ENCODE measurements at regions not wholly inside any gene's neighbourhood (a gene's known extent, or its start where the extent isn't known, plus 50 kb on each side); places are given as distances from the start of the nearest gene placed in this dataset.
"Not testable (repeated sequence)": the region's sequence is repeated elsewhere in the genome, so short reads cannot be mapped to it uniquely, and the experiment has no call there.

- not testable (repeated sequence) for H3K27ac ChIP-seq (ENCODE audit: low read length); H3K9me3 ChIP-seq (ENCODE audit: control insufficient read depth in 2 of 2, low read length in 2 of 2); H3K27me3 ChIP-seq (ENCODE audit: control insufficient read depth in 1 of 2, insufficient read depth in 2 of 2, low read length in 2 of 2); H3K36me3 ChIP-seq (ENCODE audit: control insufficient read depth in 2 of 2, insufficient read depth in 2 of 2, low read length in 2 of 2); H3K4me1 ChIP-seq (ENCODE audit: control insufficient read depth, insufficient read depth, low read length); H3K4me3 ChIP-seq (ENCODE audit: low read length in 2 of 2); H3K9ac ChIP-seq (ENCODE audit: low read length in 2 of 2)
These were observed 101.0 kb upstream of the PTPN20 start for GRCh38 chr10:46810222-46810621.

GRCh38 chr10:46816126-46816525 is 95.1 kb upstream of the PTPN20 start:
- H3K27ac ChIP-seq (ENCODE audit: low read length); H3K9ac ChIP-seq (ENCODE audit: low read length in 2 of 2); H3K4me3 ChIP-seq (ENCODE audit: low read length in 2 of 2); H3K9me3 ChIP-seq (ENCODE audit: control insufficient read depth in 2 of 2, low read length in 2 of 2); H3K4me1 ChIP-seq (ENCODE audit: control insufficient read depth, insufficient read depth, low read length); H3K36me3 ChIP-seq (ENCODE audit: control insufficient read depth in 2 of 2, insufficient read depth in 2 of 2, low read length in 2 of 2); H3K27me3 ChIP-seq (ENCODE audit: control insufficient read depth in 1 of 2, insufficient read depth in 2 of 2, low read length in 2 of 2): not testable (repeated sequence)

- not testable (repeated sequence) for H3K9me3 ChIP-seq (ENCODE audit: control insufficient read depth in 2 of 2, low read length in 2 of 2); H3K36me3 ChIP-seq (ENCODE audit: control insufficient read depth in 2 of 2, insufficient read depth in 2 of 2, low read length in 2 of 2); H3K9ac ChIP-seq (ENCODE audit: low read length in 2 of 2); H3K4me3 ChIP-seq (ENCODE audit: low read length in 2 of 2); H3K27ac ChIP-seq (ENCODE audit: low read length); H3K27me3 ChIP-seq (ENCODE audit: control insufficient read depth in 1 of 2, insufficient read depth in 2 of 2, low read length in 2 of 2); H3K4me1 ChIP-seq (ENCODE audit: control insufficient read depth, insufficient read depth, low read length)
These were observed 70.7 kb upstream of the PTPN20 start for GRCh38 chr10:46840393-46841050.

DNA sequence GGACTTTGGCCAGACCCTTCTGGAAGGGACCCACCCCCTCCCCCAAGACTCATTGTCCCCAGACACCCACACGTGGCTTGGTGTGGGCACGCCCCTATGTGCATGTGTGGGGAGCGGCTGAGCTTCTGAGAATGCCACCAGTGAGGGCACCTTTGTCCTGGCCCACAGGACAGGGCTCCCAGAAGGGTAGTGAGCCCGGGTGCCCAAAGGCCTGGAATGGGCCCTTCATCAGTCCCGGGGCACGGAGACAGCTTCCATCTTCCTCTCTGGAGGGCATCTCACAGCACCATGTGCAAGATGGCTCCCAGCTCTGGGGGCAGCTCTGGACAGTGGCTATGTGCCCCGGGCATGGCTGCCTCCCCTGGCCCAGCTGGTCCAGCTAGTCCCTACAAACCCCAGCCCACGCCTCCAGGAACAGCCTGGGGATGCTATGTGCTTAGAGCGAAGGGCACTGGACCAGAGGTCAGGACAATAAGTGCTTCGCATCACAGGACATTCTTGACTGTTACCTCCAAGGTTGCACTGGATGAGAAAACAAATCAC is 70.1 kb upstream of the PTPN20 start:
- H3K9me3 ChIP-seq (ENCODE audit: control insufficient read depth in 2 of 2, low read length in 2 of 2); H3K27me3 ChIP-seq (ENCODE audit: control insufficient read depth in 1 of 2, insufficient read depth in 2 of 2, low read length in 2 of 2); H3K9ac ChIP-seq (ENCODE audit: low read length in 2 of 2); H3K4me1 ChIP-seq (ENCODE audit: control insufficient read depth, insufficient read depth, low read length); H3K27ac ChIP-seq (ENCODE audit: low read length); H3K4me3 ChIP-seq (ENCODE audit: low read length in 2 of 2); H3K36me3 ChIP-seq (ENCODE audit: control insufficient read depth in 2 of 2, insufficient read depth in 2 of 2, low read length in 2 of 2): not testable (repeated sequence)

DNA sequence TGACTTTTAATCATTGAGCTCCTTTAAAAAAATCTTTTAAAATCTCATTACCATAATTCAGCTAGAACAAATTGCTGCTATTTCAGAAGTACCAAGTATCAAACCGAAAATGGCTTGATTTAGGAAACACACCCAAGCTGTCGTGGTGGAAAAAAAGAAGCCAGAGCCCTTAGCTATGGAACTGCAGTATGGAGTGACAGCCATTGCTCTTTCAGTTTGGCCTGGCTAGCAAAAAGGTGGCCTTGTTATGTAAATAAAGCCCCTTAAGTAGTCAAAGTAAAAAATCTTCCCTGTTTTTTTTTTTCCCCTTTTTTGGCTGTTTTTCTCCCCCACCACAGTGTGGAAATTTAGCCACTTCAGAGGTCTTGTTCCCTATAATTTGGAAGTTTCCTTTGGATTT is 66.0 kb upstream of the PTPN20 start:
- H3K9ac ChIP-seq (ENCODE audit: low read length in 2 of 2); H3K27me3 ChIP-seq (ENCODE audit: control insufficient read depth in 1 of 2, insufficient read depth in 2 of 2, low read length in 2 of 2); H3K27ac ChIP-seq (ENCODE audit: low read length); H3K9me3 ChIP-seq (ENCODE audit: control insufficient read depth in 2 of 2, low read length in 2 of 2); H3K4me1 ChIP-seq (ENCODE audit: control insufficient read depth, insufficient read depth, low read length); H3K36me3 ChIP-seq (ENCODE audit: control insufficient read depth in 2 of 2, insufficient read depth in 2 of 2, low read length in 2 of 2); H3K4me3 ChIP-seq (ENCODE audit: low read length in 2 of 2): not testable (repeated sequence)

- not testable (repeated sequence) for H3K27me3 ChIP-seq (ENCODE audit: control insufficient read depth in 1 of 2, insufficient read depth in 2 of 2, low read length in 2 of 2); H3K4me1 ChIP-seq (ENCODE audit: control insufficient read depth, insufficient read depth, low read length); H3K9ac ChIP-seq (ENCODE audit: low read length in 2 of 2); H3K4me3 ChIP-seq (ENCODE audit: low read length in 2 of 2); H3K27ac ChIP-seq (ENCODE audit: low read length); H3K36me3 ChIP-seq (ENCODE audit: control insufficient read depth in 2 of 2, insufficient read depth in 2 of 2, low read length in 2 of 2); H3K9me3 ChIP-seq (ENCODE audit: control insufficient read depth in 2 of 2, low read length in 2 of 2)
These were observed 65.6 kb upstream of the PTPN20 start for GRCh38 chr10:46845640-46846039.

- not testable (repeated sequence) for H3K4me1 ChIP-seq (ENCODE audit: control insufficient read depth, insufficient read depth, low read length); H3K4me3 ChIP-seq (ENCODE audit: low read length in 2 of 2); H3K9me3 ChIP-seq (ENCODE audit: control insufficient read depth in 2 of 2, low read length in 2 of 2); H3K27me3 ChIP-seq (ENCODE audit: control insufficient read depth in 1 of 2, insufficient read depth in 2 of 2, low read length in 2 of 2); H3K36me3 ChIP-seq (ENCODE audit: control insufficient read depth in 2 of 2, insufficient read depth in 2 of 2, low read length in 2 of 2); H3K27ac ChIP-seq (ENCODE audit: low read length); H3K9ac ChIP-seq (ENCODE audit: low read length in 2 of 2)
These were observed 50.5 kb upstream of the PTPN20 start for GRCh38 chr10:46860753-46861152.

Data from stomach smooth muscle (tissue), 2 donors.